GM12873 (cell line): ENCODE measurements at regions not wholly inside any gene's neighbourhood (a gene's known extent, or its start where the extent isn't known, plus 50 kb on each side); places are given as distances from the start of the nearest gene placed in this dataset.

Experiments
- TF ChIP-seq, protein P1 (sequence below): IDR thresholded peaks from 2 replicates; pipeline ENCODE4 v1.5.1; 2012; ENCODE audit warnings: low read depth, mild to moderate bottlenecking, moderate library complexity, low read length, control low read depth; ENCODE audit not compliant: insufficient read depth; ENCODE audit errors: missing control alignments

DNA sequence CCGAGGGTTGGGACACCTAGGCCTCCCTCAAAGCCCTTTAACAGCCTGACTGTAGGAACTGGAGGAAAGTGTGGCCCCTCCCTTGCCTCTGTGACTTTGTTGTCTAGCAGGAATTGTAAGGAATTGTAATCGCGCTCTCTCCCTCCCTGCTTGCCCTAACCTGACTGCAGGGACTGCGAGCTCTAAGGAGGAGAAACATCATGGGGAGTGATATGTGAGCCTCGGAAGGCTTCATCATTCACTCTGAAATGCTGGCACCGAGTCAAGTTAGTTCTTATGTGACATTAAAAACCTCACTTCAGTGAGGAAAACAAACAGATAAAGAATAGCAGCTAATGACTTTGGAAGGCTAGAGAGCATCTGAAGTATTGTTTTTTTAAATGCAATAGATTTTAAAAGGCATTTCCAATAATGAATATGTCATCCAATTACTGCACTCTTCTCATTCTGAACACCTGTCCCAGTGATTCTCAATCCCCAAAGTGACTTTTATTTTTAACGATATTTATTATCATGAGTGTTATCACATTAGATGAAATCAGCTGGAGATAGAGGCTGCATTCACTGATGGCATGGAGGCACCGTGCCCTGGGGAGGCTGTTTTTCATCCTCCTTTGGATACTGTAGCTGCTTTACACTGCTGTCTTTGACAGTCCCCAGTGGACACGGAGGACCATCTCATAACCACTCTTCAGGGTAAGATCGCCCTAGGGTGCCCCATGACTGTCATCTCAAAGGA lies 58.5 kb upstream of the NTM start:
- TF ChIP-seq, protein P1, sequence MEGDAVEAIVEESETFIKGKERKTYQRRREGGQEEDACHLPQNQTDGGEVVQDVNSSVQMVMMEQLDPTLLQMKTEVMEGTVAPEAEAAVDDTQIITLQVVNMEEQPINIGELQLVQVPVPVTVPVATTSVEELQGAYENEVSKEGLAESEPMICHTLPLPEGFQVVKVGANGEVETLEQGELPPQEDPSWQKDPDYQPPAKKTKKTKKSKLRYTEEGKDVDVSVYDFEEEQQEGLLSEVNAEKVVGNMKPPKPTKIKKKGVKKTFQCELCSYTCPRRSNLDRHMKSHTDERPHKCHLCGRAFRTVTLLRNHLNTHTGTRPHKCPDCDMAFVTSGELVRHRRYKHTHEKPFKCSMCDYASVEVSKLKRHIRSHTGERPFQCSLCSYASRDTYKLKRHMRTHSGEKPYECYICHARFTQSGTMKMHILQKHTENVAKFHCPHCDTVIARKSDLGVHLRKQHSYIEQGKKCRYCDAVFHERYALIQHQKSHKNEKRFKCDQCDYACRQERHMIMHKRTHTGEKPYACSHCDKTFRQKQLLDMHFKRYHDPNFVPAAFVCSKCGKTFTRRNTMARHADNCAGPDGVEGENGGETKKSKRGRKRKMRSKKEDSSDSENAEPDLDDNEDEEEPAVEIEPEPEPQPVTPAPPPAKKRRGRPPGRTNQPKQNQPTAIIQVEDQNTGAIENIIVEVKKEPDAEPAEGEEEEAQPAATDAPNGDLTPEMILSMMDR = no peak
